ENCODE measurements at regions not wholly inside any gene's neighbourhood (a gene's known extent, or its start where the extent isn't known, plus 50 kb on each side); places are given as distances from the start of the nearest gene placed in this dataset.

GRCh38 chr7:46654546-46655443, 733.7 kb upstream of the IGFBP3 start:
- DNase-seq, result no peak

GRCh38 chr7:46653848-46654247, 732.8 kb upstream of the IGFBP3 start:
- DNase-seq, result no peak

DNA sequence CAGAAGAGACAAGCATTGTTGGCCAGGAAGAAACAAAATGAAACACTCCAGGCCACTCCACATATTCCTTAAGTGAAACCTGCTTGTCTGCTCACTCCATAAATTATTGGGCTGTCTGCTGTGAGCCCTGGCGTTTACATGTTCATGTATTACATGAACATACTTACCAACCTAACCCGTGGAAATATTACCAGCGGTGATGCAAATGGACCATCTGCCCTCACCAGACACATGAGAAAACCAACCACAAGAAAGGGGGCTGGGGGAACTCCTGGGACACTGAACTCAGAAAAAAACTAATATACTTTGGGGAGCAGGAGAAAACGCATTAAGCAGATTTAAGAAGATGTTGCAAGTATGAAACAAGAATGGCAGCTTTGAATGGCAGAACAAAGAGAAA, 731.2 kb upstream of the IGFBP3 start:
- no peak for DNase-seq

- DNase-seq, result no peak
Measured at GRCh38 chr7:46651561-46652088, 730.6 kb upstream of the IGFBP3 start.

- DNase-seq, result peak; percentile 65
Measured at GRCh38 chr7:46651070-46651469, 730.0 kb upstream of the IGFBP3 start.

GRCh38 chr7:46649876-46650275, 728.8 kb upstream of the IGFBP3 start:
- no peak for DNase-seq

- no peak for DNase-seq
Measured at GRCh38 chr7:46637793-46638735, 717.0 kb upstream of the IGFBP3 start.

DNA sequence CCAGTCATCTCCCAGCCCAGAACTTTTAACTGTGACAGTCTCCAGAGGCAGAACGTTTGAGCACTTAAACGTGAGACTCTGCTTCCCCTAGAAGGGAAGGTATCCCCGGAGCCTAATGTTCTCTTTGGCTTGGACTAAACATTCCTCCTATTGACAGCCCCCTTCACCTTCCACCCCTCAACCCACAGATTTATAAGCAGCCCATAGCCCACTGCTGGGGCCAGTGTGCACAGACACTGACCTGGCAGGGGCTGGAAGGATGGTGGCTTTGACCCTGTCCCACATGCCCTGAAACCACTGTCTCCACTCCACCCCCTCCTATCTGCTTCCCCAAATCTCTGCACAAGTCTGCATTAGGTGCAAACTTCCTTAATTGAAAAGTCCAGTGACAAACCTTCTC, 715.0 kb upstream of the IGFBP3 start:
- DNase-seq, result no peak

DNA sequence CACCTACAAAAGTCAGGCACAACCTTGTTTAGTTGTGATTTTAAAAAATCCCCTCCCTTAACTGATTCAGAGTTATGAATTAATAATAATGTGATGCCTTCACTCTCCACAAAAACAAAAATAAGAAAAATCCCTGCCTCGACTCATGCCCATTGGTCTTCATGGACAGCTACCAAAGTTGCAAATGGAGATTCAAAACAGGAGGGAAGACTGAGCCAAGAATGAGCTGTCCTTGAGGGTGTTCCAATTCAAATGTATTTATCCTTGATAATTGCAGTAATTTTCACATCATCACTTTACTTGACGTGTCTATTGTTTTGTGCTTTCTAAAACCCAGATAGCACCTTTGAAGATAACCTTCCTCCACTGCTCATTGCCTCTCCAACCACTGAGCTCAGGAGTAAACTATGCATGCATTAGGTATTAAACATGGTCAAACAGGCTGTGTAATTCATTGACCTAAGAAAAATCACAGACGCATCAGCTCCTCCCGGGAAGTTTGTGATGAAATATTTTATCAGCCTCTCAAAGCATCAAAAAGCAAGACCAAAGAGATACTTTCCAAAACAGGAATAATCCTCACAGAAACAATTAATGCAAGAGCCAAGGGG, 712.7 kb upstream of the IGFBP3 start:
- DNase-seq, result no peak

DNA sequence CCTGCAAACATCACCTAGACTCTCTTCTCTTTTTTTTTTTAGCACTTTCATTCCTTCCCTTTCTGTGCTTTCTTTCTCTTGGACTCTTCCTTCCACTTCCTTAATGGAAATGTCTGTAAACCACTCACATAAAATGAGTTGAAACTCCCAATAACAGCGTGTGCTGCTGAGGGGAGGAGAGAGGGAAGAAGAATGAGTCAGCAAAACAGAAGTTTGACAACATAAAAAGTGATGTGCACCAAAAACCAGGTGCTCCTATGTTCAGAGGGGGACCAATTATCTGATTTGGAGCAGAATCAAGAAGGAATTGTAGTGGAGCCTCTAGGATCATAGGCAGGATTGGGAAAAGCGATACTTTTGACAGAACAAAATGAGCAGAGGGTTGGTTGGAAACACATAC, 712.1 kb upstream of the IGFBP3 start:
- DNase-seq, result no peak

DNA sequence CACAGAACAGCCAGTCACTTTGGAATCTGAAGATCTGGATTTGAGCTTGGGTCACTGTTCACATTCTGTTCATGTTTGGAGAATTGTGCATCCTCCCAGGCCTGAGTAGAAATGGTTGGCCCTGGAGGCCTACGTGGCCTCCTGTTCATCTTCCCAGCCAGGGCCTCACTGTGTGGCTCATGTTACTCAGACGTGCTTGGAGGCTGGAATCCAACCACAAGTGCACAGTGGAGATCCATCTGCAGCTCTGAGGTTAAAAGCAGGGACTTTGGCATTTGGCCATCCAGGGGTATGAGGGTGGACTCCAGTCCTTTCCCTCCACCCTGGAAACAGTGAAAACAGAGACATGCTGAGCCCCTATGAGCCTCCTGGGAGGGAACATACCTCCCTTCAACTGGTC, 709.0 kb upstream of the IGFBP3 start:
- no peak for DNase-seq

GRCh38 chr7:46628389-46628788, 707.3 kb upstream of the IGFBP3 start:
- DNase-seq, result no peak

- DNase-seq, result no peak
Measured at GRCh38 chr7:46626691-46627310, 705.7 kb upstream of the IGFBP3 start.

GRCh38 chr7:46626261-46626660, 705.2 kb upstream of the IGFBP3 start:
- DNase-seq, result no peak

GRCh38 chr7:46625032-46625431, 704.0 kb upstream of the IGFBP3 start:
- DNase-seq, result no peak

DNA sequence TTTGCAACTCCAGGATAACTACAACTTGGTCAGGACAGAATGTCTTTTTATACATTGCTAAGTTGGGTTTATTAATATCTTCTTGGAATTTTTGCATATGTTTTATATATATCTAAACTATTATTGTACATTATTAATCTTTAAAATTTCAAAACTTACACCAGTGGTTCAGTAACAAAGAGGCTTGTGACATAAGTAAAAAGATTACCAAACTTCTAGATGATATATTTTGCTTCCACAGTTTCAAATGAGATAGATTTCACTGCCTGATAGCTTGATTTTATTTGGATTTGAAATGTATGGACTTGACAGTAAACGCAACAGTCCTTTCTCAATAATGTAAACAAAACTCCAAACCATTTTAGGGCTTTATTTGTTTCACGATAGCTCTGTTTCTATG, 701.2 kb upstream of the IGFBP3 start:
- DNase-seq, result no peak

DNA sequence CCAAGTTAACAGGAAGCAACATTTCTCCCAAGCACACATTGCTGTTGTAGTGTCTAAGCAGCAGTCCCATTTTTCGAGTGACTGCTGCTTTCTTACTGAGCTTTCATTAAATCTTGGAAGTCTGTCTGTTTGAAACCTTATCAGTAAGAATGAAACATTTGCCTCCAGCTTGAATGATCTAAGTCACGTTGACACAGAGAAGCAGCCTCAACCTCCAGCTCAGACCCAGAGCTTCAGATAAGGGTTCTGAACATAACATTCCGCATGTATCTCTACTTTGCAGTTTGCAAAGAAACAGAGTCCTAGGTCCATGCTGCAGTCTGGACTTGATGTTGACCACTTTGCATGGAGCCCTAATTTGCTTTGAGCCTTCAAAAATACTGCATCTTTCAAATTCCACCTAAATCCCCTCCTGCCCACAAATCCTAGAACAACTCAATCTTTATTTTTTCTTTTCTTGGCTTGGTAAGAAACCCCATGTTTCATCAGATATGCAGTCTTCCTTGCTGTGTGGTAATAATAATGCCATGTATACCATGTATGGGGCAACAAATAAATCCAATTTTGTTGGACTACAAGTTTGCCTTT, 698.7 kb upstream of the IGFBP3 start:
- DNase-seq, result no peak

DNA sequence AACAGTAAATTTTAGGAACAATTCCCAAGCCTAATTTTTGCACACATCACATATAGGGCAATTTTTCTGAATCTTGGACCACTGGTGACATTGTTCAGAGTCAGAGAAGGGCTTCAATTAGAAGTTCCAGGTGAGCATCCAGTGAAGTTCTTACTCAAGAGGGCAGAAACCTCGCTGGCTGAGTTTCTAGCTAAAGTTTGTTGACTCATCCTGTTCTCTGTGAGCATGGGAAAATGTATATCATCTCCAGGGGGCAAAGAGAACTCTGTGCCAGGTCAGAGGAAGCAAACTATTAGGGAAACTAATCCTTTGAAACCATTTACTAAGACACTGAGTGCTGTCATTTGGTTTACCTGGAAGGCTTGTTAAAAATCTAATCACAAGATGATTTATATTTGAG, 695.6 kb upstream of the IGFBP3 start:
- DNase-seq, result no peak

GRCh38 chr7:46613551-46613950, 692.5 kb upstream of the IGFBP3 start:
- no peak for DNase-seq

GRCh38 chr7:46613116-46613515, 692.0 kb upstream of the IGFBP3 start:
- no peak for DNase-seq

GRCh38 chr7:46611508-46611907, 690.4 kb upstream of the IGFBP3 start:
- no peak for DNase-seq

GRCh38 chr7:46610746-46611145, 689.7 kb upstream of the IGFBP3 start:
- no peak for DNase-seq

Data from islet precursor cell (in vitro differentiated cells).